Kidney (tissue), 13 donors: ENCODE measurements at regions not wholly inside any gene's neighbourhood (a gene's known extent, or its start where the extent isn't known, plus 50 kb on each side); places are given as distances from the start of the nearest gene placed in this dataset.

ENCODE experiments used
- DNase-seq, 5 donors: peaks; one replicate each; pipeline ENCODE4 v3.0.0-alpha.2; 2013 to 2020
- FAIRE-seq: peaks from 2 replicates; lab custom pipeline; 2012; peaks lifted over from hg19 to GRCh38; lab: Jason Lieb, UNC
- H3K27ac ChIP-seq, 2 donors: one replicate each; pipeline ENCODE4 v1.7.0; 2013; ENCODE audit warnings: low read depth in 2 of 2, low read length in 2 of 2, inconsistent platforms in 1 of 2
- H3K27me3 ChIP-seq: one replicate; pipeline ENCODE4 v1.7.1; 2013; ENCODE audit warnings: low read length, inconsistent platforms; ENCODE audit not compliant: control insufficient read depth, insufficient read depth
- H3K36me3 ChIP-seq, 3 donors: one replicate each; pipeline versions ENCODE4 v1.7.0 to v1.7.1; 2013; ENCODE audit warnings: low read length in 3 of 3, control low read depth in 1 of 3, inconsistent platforms in 1 of 3; ENCODE audit not compliant: insufficient read depth in 3 of 3, control insufficient read depth in 2 of 3
- H3K4me1 ChIP-seq, 3 donors: one replicate each; pipeline versions ENCODE4 v1.7.0 to v1.7.1; 2013; ENCODE audit warnings: low read length in 3 of 3, inconsistent platforms in 1 of 3, low read depth in 1 of 3; ENCODE audit not compliant: control insufficient read depth in 2 of 3, insufficient read depth in 2 of 3
- H3K4me3 ChIP-seq, 3 donors: one replicate each; pipeline versions ENCODE4 v1.7.0 to v1.8.1; 2013; ENCODE audit warnings: low read length in 3 of 3, control low read depth in 1 of 3, inconsistent platforms in 1 of 3
- H3K9ac ChIP-seq, 3 donors: one replicate each; pipeline versions ENCODE4 v1.7.0 to v1.7.1; 2013; ENCODE audit warnings: low read length in 3 of 3, control low read depth in 1 of 3, inconsistent platforms in 1 of 3
- H3K9me3 ChIP-seq, 3 donors: one replicate each; pipeline versions ENCODE4 v1.7.0 to v1.7.1; 2013; ENCODE audit warnings: low read length in 3 of 3, control low read depth in 1 of 3, inconsistent platforms in 1 of 3; ENCODE audit not compliant: control insufficient read depth in 2 of 3, insufficient read depth in 1 of 3
- CTCF ChIP-seq: IDR thresholded peaks from 3 replicates; pipeline ENCODE4 v1.5.1; 2012; ENCODE audit warnings: mild to moderate bottlenecking, moderate library complexity, borderline replicate concordance; ENCODE audit not compliant: insufficient read depth; ENCODE audit errors: extremely low read depth
- intact Hi-C: fragments of 100-400 bp; cut with DNase I; formaldehyde crosslinking; loops from one replicate; pipeline ENCODE4 v1.11.1; 2022
- donor health status: control.
- donor health status: control.
- donor health status: control.
- donor health status: control.
- donor health status: control.
- donor health status: DM: yes; HTN: yes; CAD: no.
- donor health status: Normal renal cell carcinoma (clear cell type).

- H3K27ac ChIP-seq: no peak overlapping the region
- no peak for TF ChIP-seq CTCF
- intact Hi-C loops: no loop called here
- H3K9ac ChIP-seq: no peak overlapping the region
- no peak overlapping the region for H3K4me3 ChIP-seq
- H3K36me3 ChIP-seq: no peaks in the 10 kb centered on the region
- DNase-seq (no peak), FAIRE-seq (no peak)
- H3K27me3 ChIP-seq: no peaks in the 10 kb centered on the region
- H3K4me1 ChIP-seq: no peaks in the 10 kb centered on the region
- H3K9me3 ChIP-seq: no peaks in the 10 kb centered on the region
Observed at GRCh38 chr5:58204966-58205365, 254.9 kb downstream of the PLK2 start.

- no peak for TF ChIP-seq CTCF
- DNase-seq (no peak), FAIRE-seq (no peak)
- no peak overlapping the region for H3K27ac ChIP-seq
- intact Hi-C loops: no loop called here
- H3K4me1 ChIP-seq: no peaks in the 10 kb centered on the region
- no peak overlapping the region for H3K4me3 ChIP-seq
- no peak overlapping the region for H3K9ac ChIP-seq
- H3K27me3 ChIP-seq: no peaks in the 10 kb centered on the region
- no peaks in the 10 kb centered on the region for H3K36me3 ChIP-seq
- no peaks in the 10 kb centered on the region for H3K9me3 ChIP-seq
Observed at GRCh38 chr5:58202941-58203444, 256.9 kb downstream of the PLK2 start.

GRCh38 chr5:58201922-58202648 is 257.8 kb downstream of the PLK2 start:
- intact Hi-C loops: no loop called here
- H3K4me3 ChIP-seq: no peak overlapping the region
- no peak overlapping the region for H3K9ac ChIP-seq
- no peaks in the 10 kb centered on the region for H3K27me3 ChIP-seq
- H3K4me1 ChIP-seq: no peaks in the 10 kb centered on the region
- TF ChIP-seq CTCF: no peak
- FAIRE-seq (no peak), DNase-seq (no peak)
- no peak overlapping the region for H3K27ac ChIP-seq
- H3K36me3 ChIP-seq: no peaks in the 10 kb centered on the region
- H3K9me3 ChIP-seq: no peaks in the 10 kb centered on the region
